Keratinocyte (primary cell): ENCODE measurements at regions not wholly inside any gene's neighbourhood (a gene's known extent, or its start where the extent isn't known, plus 50 kb on each side); places are given as distances from the start of the nearest gene placed in this dataset.

ENCODE experiments used
- CTCF ChIP-seq, 3 experiments: IDR thresholded peaks in 1 of 3; conservative IDR thresholded peaks in 1 of 3; optimal IDR thresholded peaks in 1 of 3; 2 replicates in 2 of 3; 3 replicates in 1 of 3; pipeline versions ENCODE3 to v1.5.1; 2011; ENCODE audit warnings: low read length in 3 of 3, mild to moderate bottlenecking in 3 of 3, moderate library complexity in 2 of 3, control low read depth in 1 of 3, inconsistent platforms in 1 of 3; ENCODE audit not compliant: insufficient read depth in 2 of 3; ENCODE audit errors: extremely low read depth in 1 of 3
- EZH2 ChIP-seq: IDR thresholded peaks from one replicate; pipeline ENCODE4 v1.6.1; 2012; ENCODE audit warnings: inconsistent platforms, mild to moderate bottlenecking, low read length, moderate library complexity

GRCh38 chr13:73683746-73684145 is 450.5 kb downstream of the KLF12 start:
- TF ChIP-seq CTCF (optimal IDR thresholded peaks at IDR 0.05 in 1 of 3, IDR thresholded peaks at IDR 0.05 in 1 of 3, conservative IDR thresholded peaks at IDR 0.05 in 1 of 3; ENCODE audit: extremely low read depth in 1 of 3, insufficient read depth in 2 of 3, low read length in 3 of 3): no peak
- TF ChIP-seq EZH2: no peak
